ENCODE measurements at regions not wholly inside any gene's neighbourhood (a gene's known extent, or its start where the extent isn't known, plus 50 kb on each side); places are given as distances from the start of the nearest gene placed in this dataset.
A peak's percentile ranks its signal among the peaks of the same experiment; 100 is the strongest.
"Not testable (repeated sequence)": the region's sequence is repeated elsewhere in the genome, so short reads cannot be mapped to it uniquely, and the experiment has no call there.

DNA sequence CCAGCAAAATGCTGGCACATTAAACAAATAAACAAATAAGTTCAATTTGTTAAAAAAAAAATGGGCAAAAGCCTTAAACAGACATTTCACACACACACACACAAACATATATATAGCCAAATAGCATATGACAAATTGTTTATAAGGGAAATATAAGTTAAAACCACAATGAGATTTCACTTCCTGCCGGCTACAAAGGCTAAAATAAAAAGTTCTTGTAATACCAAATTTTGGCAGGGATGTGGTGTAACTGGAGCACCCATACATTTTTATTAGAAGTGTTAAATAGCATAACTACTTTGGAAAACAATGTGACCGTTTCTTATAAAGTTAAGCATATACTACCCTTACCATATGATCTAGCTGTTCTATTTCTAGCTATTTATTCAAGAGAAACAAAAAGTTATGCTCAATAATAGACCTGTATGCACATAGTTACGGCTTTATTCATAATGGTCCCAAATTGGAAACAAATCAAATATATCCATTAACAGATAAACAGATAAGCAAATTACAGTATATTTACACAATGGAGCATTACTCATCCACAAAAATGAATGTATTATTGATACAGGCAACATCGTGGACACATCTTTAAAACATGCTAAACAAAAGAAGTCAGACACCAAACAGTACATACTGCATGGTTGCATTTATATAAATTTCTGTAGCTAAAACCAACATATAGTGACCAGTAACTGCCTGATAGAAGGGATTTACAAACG is 93.9 kb downstream of the EOMES start:
- no peak for DNase-seq

DNA sequence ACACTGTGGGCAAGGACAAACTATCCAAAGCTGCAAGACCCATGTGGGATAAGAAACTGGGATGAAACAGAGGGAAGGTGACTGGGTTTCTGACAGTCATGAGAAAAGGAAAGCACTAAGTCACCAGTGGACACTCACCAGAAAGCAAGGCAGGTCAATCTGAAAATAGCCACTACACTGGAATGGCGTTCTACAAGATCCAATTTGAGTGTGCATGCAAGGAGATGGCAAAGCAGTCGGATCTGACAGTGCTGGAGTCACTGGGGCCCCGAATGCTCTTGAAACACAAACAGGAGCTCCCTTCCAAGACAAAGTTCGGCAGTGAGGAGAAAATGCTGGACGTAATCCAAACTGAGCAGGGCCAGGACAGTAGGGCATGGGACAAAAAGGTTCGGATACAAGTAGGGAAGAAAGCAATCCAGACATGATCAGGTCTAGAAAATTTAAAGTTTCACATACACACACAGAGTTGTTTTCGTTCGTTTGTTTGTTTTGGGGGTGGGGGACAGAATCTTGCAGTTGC is 95.5 kb downstream of the EOMES start:
- DNase-seq, result no peak

- no peak for DNase-seq
These were observed 96.3 kb downstream of the EOMES start for GRCh38 chr3:27625864-27626263.

- DNase-seq, result peak; percentile 60
These were observed 98.9 kb downstream of the EOMES start for GRCh38 chr3:27623085-27623753.

GRCh38 chr3:27617552-27617951 is 104.6 kb downstream of the EOMES start:
- DNase-seq, result no peak

DNA sequence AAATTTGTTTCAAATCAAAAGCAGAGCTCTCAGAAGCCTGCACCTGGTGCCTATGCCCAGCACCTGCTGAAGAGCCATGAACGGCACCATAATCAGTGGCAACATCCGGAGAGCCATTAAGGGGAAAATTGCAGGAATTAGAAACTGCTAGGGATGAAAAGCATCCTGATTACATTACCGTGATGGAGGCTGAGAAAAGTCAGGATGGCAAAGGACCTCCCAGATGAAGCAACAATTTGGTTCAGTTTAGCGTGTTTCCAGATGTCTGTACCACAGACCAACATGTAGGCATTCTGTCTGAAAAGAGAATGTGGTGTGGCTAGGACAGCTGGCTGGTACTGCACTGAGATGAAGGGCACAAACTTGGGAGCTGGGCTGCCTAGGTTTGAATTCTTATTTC is 106.1 kb downstream of the EOMES start:
- DNase-seq, result no peak

DNA sequence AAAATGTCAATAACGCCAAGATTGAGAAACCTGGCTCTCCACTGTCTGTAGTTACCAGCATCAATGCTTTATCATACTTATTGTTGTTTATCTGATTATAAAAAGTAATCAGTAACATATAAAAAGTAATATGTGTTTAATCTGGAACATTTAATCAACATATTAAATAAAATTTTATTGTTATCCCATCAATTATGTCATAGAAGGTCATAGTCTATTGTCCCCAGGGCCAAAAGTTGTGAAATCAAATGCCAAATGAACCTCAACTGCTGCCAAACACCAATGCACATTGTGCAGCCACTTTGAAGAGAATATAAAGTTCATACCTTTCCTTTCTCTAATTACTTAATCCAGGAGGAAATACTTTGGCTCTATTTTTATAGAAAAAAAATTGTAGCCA is 106.6 kb downstream of the EOMES start:
- no peak for DNase-seq

- no peak for DNase-seq
These were observed 107.5 kb downstream of the EOMES start for GRCh38 chr3:27614592-27614991.

DNA sequence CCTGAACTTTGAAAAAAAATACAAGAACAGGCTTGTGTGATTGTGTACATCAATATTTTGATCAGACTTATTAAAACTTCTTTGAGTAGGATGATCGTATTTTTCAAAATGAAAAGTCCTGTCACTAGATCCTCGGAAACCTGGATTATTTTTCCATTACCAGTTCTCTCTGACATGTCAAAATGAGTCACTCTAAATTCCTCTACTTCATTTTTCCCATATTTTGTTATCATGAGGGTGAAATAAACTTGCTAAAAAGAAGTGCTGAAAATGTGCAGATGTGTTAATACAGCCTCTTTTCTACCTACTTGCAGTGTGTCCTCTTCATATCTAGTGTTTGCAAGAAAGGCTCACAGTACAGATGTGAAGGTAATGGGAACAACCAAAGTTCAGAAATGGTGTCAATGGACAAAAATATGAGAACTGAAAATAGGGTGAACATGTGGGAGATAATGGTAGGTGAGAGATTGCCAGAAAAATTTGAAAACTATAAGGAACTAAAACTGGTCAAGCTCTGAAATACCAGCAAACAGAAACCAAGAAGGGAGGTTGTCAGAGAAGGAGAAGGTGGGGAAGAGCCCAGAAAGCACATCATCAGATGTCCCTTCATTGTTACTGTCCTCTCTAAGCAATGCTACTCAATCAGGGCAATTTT is 108.2 kb downstream of the EOMES start:
- DNase-seq, result no peak

GRCh38 chr3:27610800-27611525 is 111.2 kb downstream of the EOMES start:
- DNase-seq, result no peak

- no peak for DNase-seq
These were observed 114.8 kb downstream of the EOMES start for GRCh38 chr3:27607370-27607769.

DNA sequence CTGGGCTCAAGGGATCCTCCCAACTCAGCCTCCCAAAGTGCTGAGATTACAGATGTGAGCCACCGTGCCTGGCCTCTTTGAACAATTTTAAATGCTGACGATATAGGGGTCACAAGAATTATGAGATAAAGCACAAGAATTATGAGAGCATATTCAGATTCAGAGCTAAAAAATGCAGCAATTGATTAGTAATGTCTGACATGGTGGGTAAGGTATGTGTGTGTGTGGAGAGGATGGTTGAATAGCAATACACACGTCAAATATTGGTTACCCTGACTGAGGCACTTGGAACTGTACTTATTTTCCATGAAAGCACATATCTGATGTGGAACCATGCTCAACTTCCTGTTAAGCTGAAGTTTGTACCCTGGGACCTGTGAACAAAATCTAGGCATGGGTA is 115.6 kb downstream of the EOMES start:
- no peak for DNase-seq

DNA sequence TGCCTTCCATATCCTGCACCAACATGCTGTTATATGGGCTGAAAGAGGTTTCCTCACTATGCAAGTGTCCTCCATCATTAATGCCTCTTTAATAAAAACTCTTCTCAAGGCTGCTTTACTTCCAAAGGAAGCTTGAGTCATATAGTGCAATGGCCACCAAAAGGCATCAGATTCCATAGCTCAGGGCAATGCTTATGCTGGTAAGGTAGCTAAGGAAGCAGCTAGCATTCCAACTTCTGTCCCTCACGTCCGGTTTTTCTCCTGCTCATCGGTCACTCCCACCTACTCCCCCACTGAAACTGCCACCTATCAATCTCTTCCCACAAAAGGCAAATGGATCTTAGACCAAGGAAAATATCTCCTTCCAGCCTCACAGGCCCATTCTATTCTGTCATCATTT is 117.1 kb upstream of the SLC4A7 start:
- not testable (repeated sequence) for DNase-seq

GRCh38 chr3:27599741-27600140 is 115.6 kb upstream of the SLC4A7 start:
- not testable (repeated sequence) for DNase-seq

DNA sequence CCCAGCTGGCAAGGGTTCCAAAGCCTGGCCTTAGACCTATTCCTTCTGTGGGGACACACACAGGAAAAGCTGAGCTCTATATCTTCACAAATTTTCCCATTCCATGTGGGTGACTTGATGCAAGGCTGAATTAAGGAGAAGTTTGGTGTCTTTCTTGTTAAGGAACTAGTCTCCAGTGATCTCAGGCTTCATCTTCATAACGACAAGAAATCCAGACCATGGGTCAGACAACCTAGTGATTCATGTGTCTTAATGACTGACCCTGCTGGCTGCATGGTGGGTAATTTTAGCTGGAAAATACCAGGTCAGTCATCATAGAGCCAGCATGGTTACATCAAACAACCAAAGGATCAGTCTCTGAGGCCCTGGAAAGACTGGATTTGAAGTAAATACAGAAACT is 112.7 kb upstream of the SLC4A7 start:
- DNase-seq, result no peak

DNA sequence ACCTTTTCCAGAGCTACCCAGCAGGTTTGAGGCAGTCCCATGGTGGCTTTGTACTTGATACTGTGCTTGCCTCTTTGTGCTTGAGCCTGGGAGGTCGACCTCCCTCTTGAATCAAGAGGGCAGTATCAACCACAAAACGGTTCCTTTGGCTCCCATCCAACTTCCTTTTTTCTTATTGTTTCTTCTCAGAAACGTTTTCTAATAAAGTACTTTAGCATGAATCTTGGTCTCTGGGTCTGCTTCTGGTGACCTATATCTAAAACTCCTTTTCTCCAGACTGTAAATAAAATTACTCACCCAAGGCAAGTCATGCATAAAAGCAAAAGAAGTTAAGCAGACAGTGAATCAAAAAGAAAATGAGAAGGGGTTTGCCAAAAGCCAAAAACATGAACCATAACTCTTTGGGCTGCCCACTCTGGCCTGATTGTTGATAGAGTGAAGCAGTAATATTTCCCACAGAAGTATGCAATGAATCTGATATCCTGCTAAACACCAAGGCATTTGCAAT is 112.2 kb upstream of the SLC4A7 start:
- DNase-seq, result peak; percentile 13

GRCh38 chr3:27594096-27594690 is 110.0 kb upstream of the SLC4A7 start:
- DNase-seq, result no peak

GRCh38 chr3:27593173-27593572 is 109.0 kb upstream of the SLC4A7 start:
- no peak for DNase-seq

DNA sequence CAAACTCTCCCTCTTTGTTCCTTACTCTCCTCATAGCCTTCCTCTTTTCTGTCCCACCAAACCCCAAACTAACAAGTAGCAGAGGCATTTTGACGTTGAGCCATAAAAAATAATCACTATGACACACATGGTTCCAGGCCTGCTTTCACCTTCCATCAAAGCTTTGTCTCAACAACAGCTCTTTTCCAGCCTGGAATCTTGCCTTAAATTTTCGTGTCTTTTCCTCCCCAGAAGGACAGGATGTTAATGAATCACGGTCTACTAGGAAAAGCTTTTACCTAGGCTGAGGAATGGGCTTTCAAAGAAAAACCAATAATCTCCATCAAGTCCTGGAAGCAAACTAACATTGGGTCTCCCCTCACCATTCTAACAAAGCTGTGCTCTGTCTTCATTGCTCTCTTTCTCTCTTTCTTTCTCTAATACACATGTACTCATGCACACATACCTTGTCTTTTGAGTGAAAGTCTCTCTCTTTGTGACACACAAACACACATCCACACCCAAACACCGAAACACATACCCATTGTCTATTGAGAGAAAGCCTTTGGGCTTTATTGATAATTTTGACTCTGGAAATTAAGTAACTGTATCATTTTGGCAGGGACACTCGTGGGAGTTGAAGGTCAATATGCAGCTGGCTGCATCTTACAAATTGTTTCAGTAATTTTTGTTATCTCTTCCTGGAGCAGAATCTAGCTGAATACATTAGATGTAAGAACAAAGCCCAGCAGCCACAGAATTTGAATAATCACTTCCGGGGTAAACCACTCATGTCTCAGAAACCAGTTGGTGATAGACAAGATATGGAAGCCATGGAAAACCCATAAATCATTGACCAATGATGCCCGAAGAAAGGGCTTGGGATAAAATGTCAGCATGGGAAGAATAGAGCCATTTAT is 107.4 kb upstream of the SLC4A7 start:
- no peak for DNase-seq

DNA sequence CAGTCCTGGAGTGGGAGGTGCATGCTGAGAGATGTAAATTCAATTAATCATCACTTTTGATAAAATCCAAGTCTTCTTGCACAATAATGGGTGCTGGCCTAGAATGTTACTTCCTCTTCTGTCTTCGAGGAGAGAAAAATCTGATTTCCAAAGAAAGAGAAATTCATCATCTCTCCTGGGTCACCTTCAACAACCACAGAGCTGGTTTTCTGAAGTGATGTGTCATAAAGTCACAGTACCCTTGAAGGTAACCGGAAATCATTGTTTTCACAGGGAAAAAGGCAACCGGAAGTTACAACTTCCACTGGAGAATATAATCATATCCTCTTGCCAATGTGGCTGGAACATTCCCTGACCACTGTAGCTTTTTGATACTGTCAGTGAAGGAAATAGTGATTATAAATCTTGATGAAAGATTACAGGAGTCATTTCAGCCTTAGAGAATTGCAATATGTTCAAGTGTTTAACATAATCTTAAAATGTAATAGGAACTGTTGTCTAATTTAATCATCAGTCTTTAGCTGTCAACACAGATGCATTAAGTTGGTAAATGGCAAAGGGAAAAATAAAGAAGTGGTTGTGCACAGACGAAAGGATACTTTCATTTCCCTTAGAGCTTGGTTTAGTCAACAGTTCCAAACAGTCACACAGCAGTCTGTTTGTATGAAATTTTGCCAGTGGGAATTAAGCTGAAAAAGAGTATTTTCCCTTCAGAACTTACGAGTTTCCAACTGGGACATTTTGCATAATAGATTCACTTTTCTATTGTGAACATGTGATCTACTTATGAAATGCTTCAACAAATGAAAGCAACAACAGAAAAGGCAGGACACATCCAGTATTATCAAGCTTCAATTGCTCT is 106.5 kb upstream of the SLC4A7 start:
- DNase-seq, result peak; percentile 2

GRCh38 chr3:27589795-27590194 is 105.6 kb upstream of the SLC4A7 start:
- no peak for DNase-seq
